Transverse colon (tissue), 4 donors: ENCODE measurements at regions not wholly inside any gene's neighbourhood (a gene's known extent, or its start where the extent isn't known, plus 50 kb on each side); places are given as distances from the start of the nearest gene placed in this dataset.

Experiments
- POLR2A ChIP-seq: fragments of 450-650 bp; IDR thresholded peaks from one replicate; pipeline ENCODE4 v1.6.1; 2016; ENCODE audit warnings: antibody characterized with exemption, mild to moderate bottlenecking, moderate library complexity
- POLR2AphosphoS5 ChIP-seq, 3 donors: sonication (generic); formaldehyde crosslinking; IDR thresholded peaks; one replicate each; pipeline ENCODE4 v1.6.1; 2016; ENCODE audit warnings: antibody characterized with exemption in 3 of 3
- TF ChIP-seq, protein P1 (sequence below), 5 experiments: fragments of 200-600 bp in 3 of 5; fragments of 450-650 bp in 2 of 5; sonication (generic) in 3 of 5; IDR thresholded peaks; 1 replicate in 2 of 5; 2 replicates in 3 of 5; pipeline ENCODE4 v1.5.1; 2016 to 2017; ENCODE audit warnings: antibody characterized with exemption in 5 of 5, inconsistent platforms in 3 of 5, mild to moderate bottlenecking in 2 of 5, moderate library complexity in 1 of 5

DNA sequence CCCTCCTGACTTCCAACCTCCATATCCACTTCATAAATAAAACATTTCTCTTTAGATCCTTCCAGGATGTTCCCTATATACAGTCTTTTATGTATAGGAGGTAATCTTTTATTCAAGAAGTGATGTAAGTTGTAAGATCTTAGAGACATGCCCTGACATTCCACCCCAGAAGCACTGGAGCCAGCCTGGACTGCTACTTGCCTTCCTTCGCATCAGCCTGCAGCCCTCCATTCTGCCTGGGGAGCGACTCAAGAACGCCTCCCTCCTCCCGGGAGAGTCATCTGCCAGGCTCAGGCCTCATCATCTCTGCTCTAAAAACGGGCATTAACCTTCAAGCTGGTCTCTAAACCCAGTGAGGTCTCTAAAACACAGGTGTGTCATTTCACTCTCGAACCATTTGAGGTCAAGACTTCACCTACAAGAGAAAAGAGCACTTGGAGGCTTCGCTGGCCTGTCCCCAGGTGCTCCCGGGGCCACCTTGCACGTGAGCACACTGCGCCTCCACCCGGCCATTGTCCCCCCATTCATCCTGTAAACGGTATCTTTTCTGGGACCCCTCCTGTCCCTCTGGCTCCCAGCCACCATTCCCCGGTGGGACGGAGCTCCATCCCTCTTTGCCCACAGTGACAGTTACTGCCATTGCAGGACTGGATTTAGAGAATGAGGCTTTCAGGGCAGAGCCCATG, 107.5 kb upstream of the PDE10A start:
- TF ChIP-seq, protein P1, sequence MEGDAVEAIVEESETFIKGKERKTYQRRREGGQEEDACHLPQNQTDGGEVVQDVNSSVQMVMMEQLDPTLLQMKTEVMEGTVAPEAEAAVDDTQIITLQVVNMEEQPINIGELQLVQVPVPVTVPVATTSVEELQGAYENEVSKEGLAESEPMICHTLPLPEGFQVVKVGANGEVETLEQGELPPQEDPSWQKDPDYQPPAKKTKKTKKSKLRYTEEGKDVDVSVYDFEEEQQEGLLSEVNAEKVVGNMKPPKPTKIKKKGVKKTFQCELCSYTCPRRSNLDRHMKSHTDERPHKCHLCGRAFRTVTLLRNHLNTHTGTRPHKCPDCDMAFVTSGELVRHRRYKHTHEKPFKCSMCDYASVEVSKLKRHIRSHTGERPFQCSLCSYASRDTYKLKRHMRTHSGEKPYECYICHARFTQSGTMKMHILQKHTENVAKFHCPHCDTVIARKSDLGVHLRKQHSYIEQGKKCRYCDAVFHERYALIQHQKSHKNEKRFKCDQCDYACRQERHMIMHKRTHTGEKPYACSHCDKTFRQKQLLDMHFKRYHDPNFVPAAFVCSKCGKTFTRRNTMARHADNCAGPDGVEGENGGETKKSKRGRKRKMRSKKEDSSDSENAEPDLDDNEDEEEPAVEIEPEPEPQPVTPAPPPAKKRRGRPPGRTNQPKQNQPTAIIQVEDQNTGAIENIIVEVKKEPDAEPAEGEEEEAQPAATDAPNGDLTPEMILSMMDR (IDR thresholded peaks at IDR 0.05), result no peak
- TF ChIP-seq POLR2A, result no peak
- no peak for TF ChIP-seq POLR2AphosphoS5 (IDR thresholded peaks at IDR 0.05)
